ENCODE measurements at regions not wholly inside any gene's neighbourhood (a gene's known extent, or its start where the extent isn't known, plus 50 kb on each side); places are given as distances from the start of the nearest gene placed in this dataset.

- in situ Hi-C loops (cut with HindIII; ENCODE audit: low sequenced_read_pairs): no loop called here
- no peak overlapping the region for H3K4me3 ChIP-seq (ENCODE audit: low read depth, low read length)
- no peak for DNase-seq (ENCODE audit: low read depth, low spot score)
- TF ChIP-seq, protein P1, sequence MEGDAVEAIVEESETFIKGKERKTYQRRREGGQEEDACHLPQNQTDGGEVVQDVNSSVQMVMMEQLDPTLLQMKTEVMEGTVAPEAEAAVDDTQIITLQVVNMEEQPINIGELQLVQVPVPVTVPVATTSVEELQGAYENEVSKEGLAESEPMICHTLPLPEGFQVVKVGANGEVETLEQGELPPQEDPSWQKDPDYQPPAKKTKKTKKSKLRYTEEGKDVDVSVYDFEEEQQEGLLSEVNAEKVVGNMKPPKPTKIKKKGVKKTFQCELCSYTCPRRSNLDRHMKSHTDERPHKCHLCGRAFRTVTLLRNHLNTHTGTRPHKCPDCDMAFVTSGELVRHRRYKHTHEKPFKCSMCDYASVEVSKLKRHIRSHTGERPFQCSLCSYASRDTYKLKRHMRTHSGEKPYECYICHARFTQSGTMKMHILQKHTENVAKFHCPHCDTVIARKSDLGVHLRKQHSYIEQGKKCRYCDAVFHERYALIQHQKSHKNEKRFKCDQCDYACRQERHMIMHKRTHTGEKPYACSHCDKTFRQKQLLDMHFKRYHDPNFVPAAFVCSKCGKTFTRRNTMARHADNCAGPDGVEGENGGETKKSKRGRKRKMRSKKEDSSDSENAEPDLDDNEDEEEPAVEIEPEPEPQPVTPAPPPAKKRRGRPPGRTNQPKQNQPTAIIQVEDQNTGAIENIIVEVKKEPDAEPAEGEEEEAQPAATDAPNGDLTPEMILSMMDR (IDR thresholded peaks at IDR 0.05; ENCODE audit: low read depth, low read length): no peak
Measured at GRCh38 chr2:64829525-64829924, 159.7 kb upstream of the SLC1A4 start.

DNA sequence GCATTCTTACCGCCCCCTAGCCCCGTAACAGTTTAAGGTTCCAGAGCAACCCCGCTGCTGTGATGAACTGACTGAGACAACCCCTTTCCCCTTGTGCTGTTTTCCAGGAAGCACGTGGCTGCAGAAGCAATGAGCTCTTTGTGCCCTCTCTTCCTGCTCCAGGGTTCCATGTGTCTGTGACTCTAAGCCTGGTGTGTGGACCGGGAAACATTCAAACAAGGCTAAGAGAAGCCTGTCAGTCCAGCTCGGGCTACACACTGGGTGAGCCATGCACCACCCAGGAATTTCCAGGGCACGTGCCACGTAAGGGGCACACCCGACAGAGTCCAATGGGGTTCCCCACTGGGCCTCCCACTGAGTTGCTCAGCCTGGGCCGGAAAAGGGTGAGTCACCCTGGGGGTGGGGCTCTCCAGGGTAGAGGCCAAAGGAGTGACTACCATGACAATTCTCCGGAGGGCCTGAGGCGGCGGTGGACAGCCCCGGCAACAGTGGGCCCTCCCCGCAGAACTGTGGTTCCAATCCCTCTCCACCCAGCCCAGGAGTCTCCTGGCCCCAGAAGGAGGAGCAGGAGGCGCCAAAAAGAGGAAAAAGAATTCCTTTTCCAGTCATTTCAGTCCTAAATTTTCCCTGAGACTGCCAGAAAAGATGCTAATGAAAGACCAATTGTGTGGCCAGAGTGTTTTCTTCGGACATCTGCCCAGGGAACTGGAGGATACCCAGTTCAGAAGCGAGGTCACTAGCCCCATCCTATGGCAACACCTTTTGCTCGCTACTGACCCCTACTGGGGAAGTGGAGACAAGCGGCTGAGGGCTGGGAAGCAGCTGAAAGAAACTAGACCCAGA lies 157.8 kb upstream of the SLC1A4 start:
- in situ Hi-C loops (cut with HindIII; ENCODE audit: low sequenced_read_pairs): no loop called here
- no peak overlapping the region for H3K4me3 ChIP-seq (ENCODE audit: low read depth, low read length)
- TF ChIP-seq, protein P1 (IDR thresholded peaks at IDR 0.05; ENCODE audit: low read depth, low read length): peak; percentile 93
- DNase-seq (ENCODE audit: low read depth, low spot score): peak; percentile 90

- TF ChIP-seq, protein P1 (IDR thresholded peaks at IDR 0.05; ENCODE audit: low read depth, low read length): no peak
- in situ Hi-C loops (cut with HindIII; ENCODE audit: low sequenced_read_pairs): no loop called here
- no peak overlapping the region for H3K4me3 ChIP-seq (ENCODE audit: low read depth, low read length)
- no peak for DNase-seq (ENCODE audit: low read depth, low spot score)
Measured at GRCh38 chr2:64831977-64832328, 157.2 kb upstream of the SLC1A4 start.

GRCh38 chr2:64832936-64833335 lies 156.3 kb upstream of the SLC1A4 start:
- TF ChIP-seq, protein P1 (IDR thresholded peaks at IDR 0.05; ENCODE audit: low read depth, low read length): no peak
- H3K4me3 ChIP-seq (ENCODE audit: low read depth, low read length): no peak overlapping the region
- in situ Hi-C loops (cut with HindIII; ENCODE audit: low sequenced_read_pairs): no loop called here
- no peak for DNase-seq (ENCODE audit: low read depth, low spot score)

GRCh38 chr2:64836566-64836965 lies 152.6 kb upstream of the SLC1A4 start:
- no peak for DNase-seq (ENCODE audit: low read depth, low spot score)
- H3K4me3 ChIP-seq (ENCODE audit: low read depth, low read length): no peak overlapping the region
- in situ Hi-C loops (cut with HindIII; ENCODE audit: low sequenced_read_pairs): no loop called here
- TF ChIP-seq, protein P1 (IDR thresholded peaks at IDR 0.05; ENCODE audit: low read depth, low read length): no peak

DNA sequence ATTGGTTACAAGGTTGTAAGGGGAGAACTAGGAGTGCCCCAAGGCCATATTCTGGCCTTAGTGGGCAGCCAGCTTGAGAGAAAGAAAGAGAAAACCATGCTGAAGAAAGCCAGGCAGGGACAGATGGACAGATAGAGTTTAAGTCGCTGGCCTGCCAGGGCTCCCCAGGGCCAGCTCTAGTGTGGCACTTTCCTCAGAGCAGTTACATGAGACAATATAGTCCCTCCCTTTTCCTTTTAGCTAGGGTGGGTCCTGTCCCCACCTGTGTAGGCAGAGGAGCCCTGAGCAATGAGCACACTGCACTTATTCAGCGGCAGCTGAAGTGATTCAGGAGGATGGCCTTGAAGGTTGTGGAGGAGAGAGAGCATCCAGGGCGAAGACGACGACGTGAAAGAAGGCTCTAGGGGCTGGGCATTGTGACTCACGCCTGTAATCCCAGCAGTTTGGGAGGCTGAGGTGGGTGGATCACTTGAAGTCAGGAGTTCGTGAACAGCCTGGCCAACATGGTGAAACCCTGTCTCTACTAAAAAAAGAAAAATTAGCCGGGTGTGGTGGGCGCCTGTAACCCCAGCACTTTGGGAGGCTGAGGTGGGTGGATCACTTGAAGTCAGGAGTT lies 152.0 kb upstream of the SLC1A4 start:
- in situ Hi-C loops (cut with HindIII; ENCODE audit: low sequenced_read_pairs): no loop called here

More for the DNA sequence above, 152.0 kb upstream of the SLC1A4 start:
- H3K4me3 ChIP-seq (ENCODE audit: low read depth, low read length): no peak overlapping the region
- TF ChIP-seq, protein P1 (IDR thresholded peaks at IDR 0.05; ENCODE audit: low read depth, low read length): no peak
- no peak for DNase-seq (ENCODE audit: low read depth, low spot score)
